WTC11 (cell line): ENCODE measurements at regions not wholly inside any gene's neighbourhood (a gene's known extent, or its start where the extent isn't known, plus 50 kb on each side); places are given as distances from the start of the nearest gene placed in this dataset.

Experiments
- ATAC-seq: fragments of 200-7000 bp; cut with Tn5 transposase; 2 replicates; pipeline ENCODE4 v1.10.0; 2021; ENCODE audit warnings: mild to moderate bottlenecking, moderate library complexity
- CTCF ChIA-PET: fragments of 300-600 bp; sonication (Branson Sonifier 250); formaldehyde crosslinking; loops from one replicate; lab custom pipeline; 2021; ENCODE audit warnings: antibody characterized with exemption; lab: Charles Lee
- POLR2A ChIA-PET: fragments of 350-600 bp; sonication (Branson Sonifier 250); formaldehyde crosslinking; loops from one replicate; lab custom pipeline; 2021; ENCODE audit warnings: antibody characterized with exemption; lab: Charles Lee
- DNase-seq: peaks from one replicate; pipeline ENCODE4 v3.0.0; 2021; ENCODE audit warnings: low spot score
- H3K27ac Mint-ChIP-seq: 2 replicates; pipeline ENCODE4 v1.8.0; 2021; ENCODE audit warnings: mixed read lengths
- H3K27me3 Mint-ChIP-seq: 2 replicates; pipeline ENCODE4 v1.8.0; 2021; ENCODE audit warnings: low read depth, mild to moderate bottlenecking, moderate library complexity, mixed read lengths
- H3K36me3 Mint-ChIP-seq: 2 replicates; pipeline ENCODE4 v1.8.0; 2021; ENCODE audit warnings: mixed read lengths
- H3K4me1 Mint-ChIP-seq: 2 replicates; pipeline ENCODE4 v1.8.0; 2022; ENCODE audit warnings: mixed read lengths
- H3K4me3 Mint-ChIP-seq: 2 replicates; pipeline ENCODE4 v1.8.0; 2021; ENCODE audit warnings: mild to moderate bottlenecking, moderate library complexity, mixed read lengths
- H3K9me3 Mint-ChIP-seq: 2 replicates; pipeline ENCODE4 v1.8.0; 2021; ENCODE audit warnings: mixed read lengths
- AFF4 ChIP-seq: sonication (generic); formaldehyde crosslinking; IDR thresholded peaks from 2 replicates; pipeline ENCODE4 v1.8.1; 2023; ENCODE audit warnings: mild to moderate bottlenecking, missing genetic modification reagents, borderline replicate concordance
- AR ChIP-seq: fragments of 250-450 bp; sonication (Bioruptor Pico); IDR thresholded peaks from 2 replicates; pipeline ENCODE4 v1.9.0; 2021; ENCODE audit warnings: mild to moderate bottlenecking
- ATF1 ChIP-seq: sonication (generic); formaldehyde crosslinking; IDR thresholded peaks from 2 replicates; pipeline ENCODE4 v1.8.1; 2023; ENCODE audit warnings: mild to moderate bottlenecking, moderate library complexity, missing genetic modification reagents
- ATF3 ChIP-seq: sonication (generic); formaldehyde crosslinking; conservative IDR thresholded peaks from 2 replicates; pipeline ENCODE4 v1.8.1; 2022; ENCODE audit warnings: mild to moderate bottlenecking, missing genetic modification reagents
- EMX1 ChIP-seq: fragments of 250-450 bp; sonication (Bioruptor Pico); IDR thresholded peaks from 2 replicates; pipeline ENCODE4 v1.8.0; 2021; ENCODE audit warnings: mild to moderate bottlenecking
- ERG ChIP-seq: fragments of 250-450 bp; sonication (Bioruptor Pico); IDR thresholded peaks from 2 replicates; pipeline ENCODE4 v1.8.0; 2021; ENCODE audit warnings: mild to moderate bottlenecking
- GTF2I ChIP-seq: fragments of 250-450 bp; sonication (Bioruptor Pico); conservative IDR thresholded peaks from 2 replicates; pipeline ENCODE4 v1.4.0; 2021; ENCODE audit warnings: mild to moderate bottlenecking
- KAT7 ChIP-seq: sonication (generic); formaldehyde crosslinking; IDR thresholded peaks from 2 replicates; pipeline ENCODE4 v1.8.1; 2023; ENCODE audit warnings: missing genetic modification reagents, mild to moderate bottlenecking, borderline replicate concordance
- MAX ChIP-seq: sonication (generic); formaldehyde crosslinking; IDR thresholded peaks from 2 replicates; pipeline ENCODE4 v1.8.0; 2022; ENCODE audit warnings: mild to moderate bottlenecking, missing genetic modification reagents
- NFYB ChIP-seq: sonication (generic); formaldehyde crosslinking; conservative IDR thresholded peaks from 2 replicates; pipeline ENCODE4 v1.8.0; 2022; ENCODE audit warnings: low read depth, missing genetic modification reagents
- NR1H2 ChIP-seq: sonication (generic); formaldehyde crosslinking; IDR thresholded peaks from 2 replicates; pipeline ENCODE4 v1.9.0; 2021; ENCODE audit warnings: mild to moderate bottlenecking, moderate library complexity, missing genetic modification reagents
- NR3C1 ChIP-seq: sonication (generic); formaldehyde crosslinking; conservative IDR thresholded peaks from 2 replicates; pipeline ENCODE4 v1.8.1; 2023; ENCODE audit warnings: low read depth, mild to moderate bottlenecking, missing genetic modification reagents
- PRRX2 ChIP-seq: fragments of 250-450 bp; sonication (Bioruptor Pico); IDR thresholded peaks from 2 replicates; pipeline ENCODE4 v1.8.0; 2021; ENCODE audit warnings: mild to moderate bottlenecking
- USF1 ChIP-seq: sonication (generic); formaldehyde crosslinking; IDR thresholded peaks from 2 replicates; pipeline ENCODE4 v1.8.0; 2022; ENCODE audit warnings: mild to moderate bottlenecking, missing genetic modification reagents
- ZNF121 ChIP-seq: sonication (generic); formaldehyde crosslinking; IDR thresholded peaks from 2 replicates; pipeline ENCODE4 v1.8.0; 2023; ENCODE audit warnings: missing genetic modification reagents
- ZNF532 ChIP-seq: fragments of 250-450 bp; sonication (Bioruptor Pico); IDR thresholded peaks from 2 replicates; pipeline ENCODE4 v1.9.0; 2021; ENCODE audit warnings: mild to moderate bottlenecking, borderline replicate concordance
- ZNF671 ChIP-seq: fragments of 250-450 bp; sonication (Bioruptor Pico); IDR thresholded peaks from 2 replicates; pipeline ENCODE4 v1.8.0; 2021; ENCODE audit warnings: mild to moderate bottlenecking

- Mint-ChIP-seq H3K27me3 (no peaks in the 10 kb centered on the region), H3K9me3 (peaks cover 8% of the 10 kb centered on the region), H3K36me3 (no peaks in the 10 kb centered on the region), H3K4me3 (no peak overlapping the region), H3K27ac (no peak overlapping the region), H3K4me1 (no peaks in the 10 kb centered on the region)
- CTCF ChIA-PET, result no interaction called here
- POLR2A ChIA-PET, result no interaction called here
- DNase-seq, result no peak
- no peak for ATAC-seq
- TF ChIP-seq NR1H2, result no peak
- no peak for TF ChIP-seq NR3C1 (CRISPR knock-in tag)
- TF ChIP-seq AFF4 (CRISPR knock-in tag), result no peak
- no peak for TF ChIP-seq ERG (CRISPR knock-in tag)
- no peak for TF ChIP-seq AR (CRISPR knock-in tag)
- TF ChIP-seq MAX (CRISPR knock-in tag), result no peak
- no peak for TF ChIP-seq ATF1 (CRISPR knock-in tag)
- no peak for TF ChIP-seq ZNF121 (CRISPR knock-in tag)
- TF ChIP-seq NFYB (CRISPR knock-in tag), result no peak
- TF ChIP-seq EMX1 (CRISPR knock-in tag), result no peak
- TF ChIP-seq ATF3 (CRISPR knock-in tag), result no peak
- no peak for TF ChIP-seq KAT7
- no peak for TF ChIP-seq ZNF671
- TF ChIP-seq PRRX2 (CRISPR knock-in tag), result no peak
- TF ChIP-seq ZNF532 (CRISPR knock-in tag), result no peak
- no peak for TF ChIP-seq USF1 (CRISPR knock-in tag)
- no peak for TF ChIP-seq GTF2I (CRISPR knock-in tag)
These were observed 277.9 kb upstream of the SPRY2 start for GRCh38 chr13:80618781-80619180.
